DOHH2 (cell line): ENCODE measurements at regions not wholly inside any gene's neighbourhood (a gene's known extent, or its start where the extent isn't known, plus 50 kb on each side); places are given as distances from the start of the nearest gene placed in this dataset.

Source experiments
- H3F3A ChIP-seq: fragments of 200-600 bp; sonication (generic), shearing (Covaris generic); 2 replicates; pipeline ENCODE4 v1.6.0; 2016; ENCODE audit warnings: antibody characterized with exemption, mild to moderate bottlenecking; ENCODE audit not compliant: control insufficient read depth, insufficient read depth
- H3K27ac ChIP-seq: fragments of 200-600 bp; sonication (generic); 2 replicates; pipeline ENCODE4 v1.5.1; 2014; ENCODE audit warnings: low read depth, mild to moderate bottlenecking, low read length, moderate library complexity
- H3K27me3 ChIP-seq: fragments of 200-600 bp; sonication (generic); 2 replicates; pipeline ENCODE4 v1.6.1; 2014; ENCODE audit warnings: mild to moderate bottlenecking, low read length, mixed read lengths; ENCODE audit not compliant: control insufficient read depth
- H3K36me3 ChIP-seq: fragments of 200-600 bp; sonication (generic); 2 replicates; pipeline ENCODE4 v1.6.1; 2014; ENCODE audit warnings: mild to moderate bottlenecking, low read length, moderate library complexity, mixed read lengths; ENCODE audit not compliant: control insufficient read depth
- H3K4me1 ChIP-seq: fragments of 200-600 bp; sonication (generic); 2 replicates; pipeline ENCODE4 v1.6.1; 2014; ENCODE audit warnings: mild to moderate bottlenecking, low read length, mixed read lengths; ENCODE audit not compliant: control insufficient read depth
- H3K4me2 ChIP-seq: fragments of 200-600 bp; sonication (generic); 2 replicates; pipeline ENCODE4 v1.6.0; 2014; ENCODE audit warnings: mild to moderate bottlenecking, low read length, moderate library complexity
- H3K4me3 ChIP-seq: fragments of 200-600 bp; sonication (generic); 2 replicates; pipeline ENCODE4 v1.5.1; 2014; ENCODE audit warnings: mild to moderate bottlenecking, low read length, mixed read lengths
- H3K79me2 ChIP-seq: fragments of 200-600 bp; sonication (generic); 2 replicates; pipeline ENCODE4 v1.6.1; 2014; ENCODE audit warnings: mild to moderate bottlenecking, low read length, mixed read lengths; ENCODE audit not compliant: control insufficient read depth
- H3K9me2 ChIP-seq: fragments of 200-600 bp; sonication (generic); replicated peaks from 2 replicates; pipeline ENCODE4 v1.6.1; 2014; ENCODE audit warnings: mild to moderate bottlenecking, low read length, mixed read lengths; ENCODE audit not compliant: control insufficient read depth
- H3K9me3 ChIP-seq: fragments of 200-600 bp; sonication (generic); 2 replicates; pipeline ENCODE4 v1.6.1; 2014; ENCODE audit warnings: antibody characterized with exemption, low read length, mixed read lengths; ENCODE audit not compliant: control insufficient read depth, insufficient read depth
- H4K20me1 ChIP-seq: fragments of 200-600 bp; sonication (generic); 2 replicates; pipeline ENCODE4 v1.6.0; 2014; ENCODE audit warnings: low read depth, mild to moderate bottlenecking, antibody characterized with exemption, low read length, moderate library complexity; ENCODE audit not compliant: control insufficient read depth, insufficient read depth
- CTCF ChIP-seq: fragments of 200-600 bp; sonication (generic); IDR thresholded peaks from one replicate; pipeline ENCODE4 v1.5.1; 2014; ENCODE audit warnings: antibody characterized with exemption, mild to moderate bottlenecking, low read depth, low read length; ENCODE audit not compliant: poor library complexity, severe bottlenecking
- EZH2phosphoT487 ChIP-seq: fragments of 200-600 bp; sonication (generic); IDR thresholded peaks from 2 replicates; pipeline ENCODE4 v1.6.1; 2017; ENCODE audit warnings: borderline replicate concordance, mild to moderate bottlenecking, antibody characterized with exemption, low read length, moderate library complexity, mixed read lengths

GRCh38 chr2:163369111-163369510, 366.7 kb downstream of the FIGN start:
- Histone ChIP-seq H3F3A (no peaks in the 10 kb centered on the region), H3K9me3 (no peaks in the 10 kb centered on the region), H3K4me2 (no peak overlapping the region), H3K4me1 (no peaks in the 10 kb centered on the region), H3K79me2 (no peaks in the 10 kb centered on the region), H3K36me3 (no peaks in the 10 kb centered on the region), H3K27ac (no peak overlapping the region), H4K20me1 (no peaks in the 10 kb centered on the region), H3K9me2 (no peaks in the 10 kb centered on the region), H3K4me3 (no peak overlapping the region), H3K27me3 (no peaks in the 10 kb centered on the region)
- TF ChIP-seq EZH2phosphoT487 (no peak), CTCF (no peak)

- Histone ChIP-seq H3F3A (no peaks in the 10 kb centered on the region), H3K27me3 (no peaks in the 10 kb centered on the region), H3K79me2 (no peaks in the 10 kb centered on the region), H4K20me1 (no peaks in the 10 kb centered on the region), H3K9me3 (no peaks in the 10 kb centered on the region), H3K27ac (no peak overlapping the region), H3K4me1 (no peaks in the 10 kb centered on the region), H3K9me2 (no peaks in the 10 kb centered on the region), H3K36me3 (no peaks in the 10 kb centered on the region), H3K4me2 (no peak overlapping the region), H3K4me3 (no peak overlapping the region)
- TF ChIP-seq CTCF (no peak), EZH2phosphoT487 (no peak)
Observed at GRCh38 chr2:163368655-163369054, 367.2 kb downstream of the FIGN start.

- H3F3A ChIP-seq = no peaks in the 10 kb centered on the region
- no peaks in the 10 kb centered on the region for H4K20me1 ChIP-seq
- H3K4me3 ChIP-seq = no peak overlapping the region
- no peak overlapping the region for H3K27ac ChIP-seq
- H3K36me3 ChIP-seq = no peaks in the 10 kb centered on the region
- no peaks in the 10 kb centered on the region for H3K9me2 ChIP-seq
- H3K4me1 ChIP-seq = no peaks in the 10 kb centered on the region
- H3K27me3 ChIP-seq = no peaks in the 10 kb centered on the region
- TF ChIP-seq EZH2phosphoT487 = no peak
- no peak for TF ChIP-seq CTCF
- no peaks in the 10 kb centered on the region for H3K9me3 ChIP-seq
- no peak overlapping the region for H3K4me2 ChIP-seq
- no peaks in the 10 kb centered on the region for H3K79me2 ChIP-seq
Observed at GRCh38 chr2:163367825-163368582, 367.8 kb downstream of the FIGN start.
